Keratinocyte (primary cell): ENCODE measurements at regions not wholly inside any gene's neighbourhood (a gene's known extent, or its start where the extent isn't known, plus 50 kb on each side); places are given as distances from the start of the nearest gene placed in this dataset.

ENCODE experiments used
- EZH2 ChIP-seq: IDR thresholded peaks from one replicate; pipeline ENCODE4 v1.6.1; 2012; ENCODE audit warnings: inconsistent platforms, mild to moderate bottlenecking, low read length, moderate library complexity
- TF ChIP-seq, protein P1 (sequence below), 3 experiments: IDR thresholded peaks in 1 of 3; conservative IDR thresholded peaks in 1 of 3; optimal IDR thresholded peaks in 1 of 3; 2 replicates in 2 of 3; 3 replicates in 1 of 3; pipeline versions ENCODE3 to v1.5.1; 2011; ENCODE audit warnings: low read length in 3 of 3, mild to moderate bottlenecking in 3 of 3, moderate library complexity in 2 of 3, control low read depth in 1 of 3, inconsistent platforms in 1 of 3; ENCODE audit not compliant: insufficient read depth in 2 of 3; ENCODE audit errors: extremely low read depth in 1 of 3

DNA sequence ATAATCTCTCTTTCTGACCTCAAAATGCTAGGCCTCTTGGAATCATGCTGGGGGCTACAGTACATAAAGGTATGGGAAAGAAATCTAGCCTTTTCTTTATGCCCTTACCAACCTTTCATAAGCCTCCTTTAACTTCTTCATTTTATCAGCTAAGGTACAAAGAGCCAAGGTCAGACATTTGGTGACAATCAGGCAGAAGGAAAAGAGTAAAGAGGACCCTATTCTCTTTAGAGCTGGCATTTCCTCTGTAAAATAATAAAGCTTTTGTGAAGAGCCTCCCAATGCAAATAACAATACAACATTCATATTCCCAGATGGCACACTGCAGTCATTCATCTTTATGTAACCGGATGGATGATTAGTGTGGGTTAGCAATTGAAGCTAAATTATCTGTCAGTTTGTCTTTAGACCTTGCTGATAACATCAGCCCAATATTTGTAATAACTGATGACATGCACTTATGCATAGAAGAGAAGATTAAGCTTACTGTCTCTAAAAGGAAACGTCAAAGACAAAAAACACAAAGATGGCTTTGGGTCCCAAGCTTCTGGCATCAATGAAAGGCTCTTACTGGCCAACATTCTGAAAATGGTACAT lies 163.1 kb downstream of the IBTK start:
- TF ChIP-seq, protein P1, sequence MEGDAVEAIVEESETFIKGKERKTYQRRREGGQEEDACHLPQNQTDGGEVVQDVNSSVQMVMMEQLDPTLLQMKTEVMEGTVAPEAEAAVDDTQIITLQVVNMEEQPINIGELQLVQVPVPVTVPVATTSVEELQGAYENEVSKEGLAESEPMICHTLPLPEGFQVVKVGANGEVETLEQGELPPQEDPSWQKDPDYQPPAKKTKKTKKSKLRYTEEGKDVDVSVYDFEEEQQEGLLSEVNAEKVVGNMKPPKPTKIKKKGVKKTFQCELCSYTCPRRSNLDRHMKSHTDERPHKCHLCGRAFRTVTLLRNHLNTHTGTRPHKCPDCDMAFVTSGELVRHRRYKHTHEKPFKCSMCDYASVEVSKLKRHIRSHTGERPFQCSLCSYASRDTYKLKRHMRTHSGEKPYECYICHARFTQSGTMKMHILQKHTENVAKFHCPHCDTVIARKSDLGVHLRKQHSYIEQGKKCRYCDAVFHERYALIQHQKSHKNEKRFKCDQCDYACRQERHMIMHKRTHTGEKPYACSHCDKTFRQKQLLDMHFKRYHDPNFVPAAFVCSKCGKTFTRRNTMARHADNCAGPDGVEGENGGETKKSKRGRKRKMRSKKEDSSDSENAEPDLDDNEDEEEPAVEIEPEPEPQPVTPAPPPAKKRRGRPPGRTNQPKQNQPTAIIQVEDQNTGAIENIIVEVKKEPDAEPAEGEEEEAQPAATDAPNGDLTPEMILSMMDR (optimal IDR thresholded peaks at IDR 0.05 in 1 of 3, IDR thresholded peaks at IDR 0.05 in 1 of 3, conservative IDR thresholded peaks at IDR 0.05 in 1 of 3; ENCODE audit: extremely low read depth in 1 of 3, insufficient read depth in 2 of 3, low read length in 3 of 3), result no peak
- no peak for TF ChIP-seq EZH2
